GM19397 (cell line): ENCODE measurements at regions not wholly inside any gene's neighbourhood (a gene's known extent, or its start where the extent isn't known, plus 50 kb on each side); places are given as distances from the start of the nearest gene placed in this dataset.
"Not testable (repeated sequence)": the region's sequence is repeated elsewhere in the genome, so short reads cannot be mapped to it uniquely, and the experiment has no call there.

Experiments
- ATAC-seq: cut with Tn5 transposase; IDR thresholded peaks from one replicate; pipeline ENCODE4 v1.9.1; 2021; ENCODE audit warnings: mild to moderate bottlenecking, moderate library complexity; ENCODE audit not compliant: unreplicated experiment

DNA sequence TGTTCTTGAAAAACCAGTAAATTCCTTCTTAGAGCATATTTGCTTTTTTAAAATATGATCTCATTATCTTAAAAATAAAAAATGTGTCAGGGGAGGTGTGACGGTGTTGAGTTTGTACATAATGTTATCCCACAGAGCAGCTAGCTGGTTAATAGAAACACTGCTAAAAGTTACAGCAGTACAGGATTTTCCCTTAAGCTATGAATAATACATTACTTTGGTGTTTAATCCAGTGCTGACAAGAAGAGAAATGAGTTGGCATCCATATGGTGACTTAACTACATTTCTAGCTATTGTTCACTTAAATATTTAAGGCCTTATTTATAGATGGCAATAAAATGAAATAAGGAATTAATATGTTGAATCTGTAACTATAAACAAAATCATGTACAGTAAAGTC, 883.1 kb downstream of the CDH18 start:
- ATAC-seq, result no peak

DNA sequence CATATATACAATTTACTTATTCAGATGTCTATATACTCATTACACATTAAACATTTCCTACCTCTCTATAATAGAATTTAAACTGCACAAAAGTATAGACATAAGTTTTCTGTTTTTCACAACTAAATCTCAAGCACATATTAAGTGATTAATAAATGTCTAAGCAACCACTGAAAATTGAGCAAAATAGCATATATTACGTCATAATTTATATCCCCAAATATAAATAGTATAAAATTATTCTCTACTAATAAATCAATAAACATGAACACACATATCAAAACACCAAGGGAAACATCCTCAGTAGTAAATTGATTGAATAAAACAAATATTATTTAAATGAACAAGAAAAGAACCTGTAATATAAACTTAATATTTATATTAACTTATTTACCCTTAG, 865.1 kb downstream of the CDH18 start:
- ATAC-seq, result no peak

DNA sequence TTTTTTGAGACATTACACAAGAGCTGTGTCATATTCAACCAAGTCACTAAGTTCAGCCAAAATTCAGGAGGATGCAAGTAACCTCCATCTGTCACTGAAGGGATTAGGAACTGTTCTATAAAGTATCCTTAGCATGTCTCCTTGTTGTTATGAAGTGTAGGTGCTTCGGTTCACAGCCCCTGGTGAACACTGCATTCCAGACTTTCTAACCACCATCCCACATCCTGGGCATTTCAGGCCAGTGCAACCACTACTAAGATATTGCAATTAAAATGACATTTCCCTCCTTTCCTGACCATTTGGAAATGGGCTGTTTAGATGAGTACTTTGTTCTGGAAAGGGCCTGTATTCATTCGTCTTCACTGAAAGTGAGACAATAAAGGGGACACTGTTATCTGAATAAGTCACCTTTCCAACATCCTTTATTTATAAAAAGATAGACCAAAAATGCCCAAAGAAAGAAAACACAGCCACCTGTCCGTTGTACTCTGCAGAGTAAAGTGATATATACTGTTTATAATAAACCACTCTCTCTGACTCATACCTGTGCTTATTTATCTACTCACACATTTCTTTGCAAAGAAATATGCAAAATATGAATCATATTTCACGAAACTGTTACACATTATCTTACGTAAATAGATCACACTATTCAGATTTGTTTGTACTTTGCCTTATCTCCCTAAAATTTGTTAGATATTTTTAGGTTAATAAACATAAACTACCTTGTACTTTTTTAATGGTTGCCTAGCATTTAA, 861.9 kb downstream of the CDH18 start:
- ATAC-seq, result no peak

DNA sequence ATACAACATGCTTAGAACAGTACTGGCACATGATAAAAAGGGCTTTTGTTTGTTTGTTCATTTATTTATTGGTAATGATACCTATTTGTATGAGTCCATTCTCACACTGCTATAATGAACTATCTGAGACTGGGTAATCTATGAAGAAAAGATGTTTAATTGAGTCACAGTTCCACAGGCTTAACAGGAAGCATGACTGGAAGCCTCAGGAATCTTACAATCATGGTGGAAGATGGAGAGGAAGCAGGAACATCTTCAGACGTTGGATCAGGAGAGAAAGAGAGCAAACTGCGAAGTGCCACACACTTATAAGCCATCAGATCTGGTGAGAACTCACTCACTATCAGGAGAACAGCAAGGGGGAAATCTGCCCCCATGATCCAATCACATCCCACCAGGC, 847.7 kb downstream of the CDH18 start:
- ATAC-seq, result no peak

DNA sequence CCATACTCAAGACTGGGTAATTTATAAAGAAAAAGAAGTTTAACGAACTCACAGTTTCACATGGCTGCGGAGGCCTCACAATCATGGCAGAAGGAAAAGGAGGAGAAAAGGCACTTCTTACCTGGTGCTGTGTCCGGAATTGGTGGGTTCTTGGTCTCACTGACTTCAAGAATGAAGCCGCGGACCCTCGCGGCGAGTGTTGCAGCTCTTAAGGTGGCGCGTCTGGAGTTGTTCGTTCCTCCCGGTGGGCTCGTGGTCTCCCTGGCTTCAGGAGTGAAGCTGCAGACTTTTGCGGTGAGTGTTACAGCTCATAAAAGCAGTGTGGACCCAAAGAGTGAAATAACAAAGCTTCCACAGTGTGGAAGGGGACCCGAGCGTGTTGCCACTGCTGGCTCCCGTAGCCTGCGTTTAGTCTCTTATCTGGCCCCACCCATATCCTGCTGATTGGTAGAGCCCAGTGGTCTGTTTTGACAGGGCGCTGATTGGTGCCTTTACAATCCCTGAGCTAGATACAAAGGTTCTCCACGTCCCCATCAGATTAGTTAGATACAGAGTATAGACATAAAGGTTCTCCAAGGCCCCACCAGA, 846.0 kb downstream of the CDH18 start:
- ATAC-seq, result not testable (repeated sequence)

DNA sequence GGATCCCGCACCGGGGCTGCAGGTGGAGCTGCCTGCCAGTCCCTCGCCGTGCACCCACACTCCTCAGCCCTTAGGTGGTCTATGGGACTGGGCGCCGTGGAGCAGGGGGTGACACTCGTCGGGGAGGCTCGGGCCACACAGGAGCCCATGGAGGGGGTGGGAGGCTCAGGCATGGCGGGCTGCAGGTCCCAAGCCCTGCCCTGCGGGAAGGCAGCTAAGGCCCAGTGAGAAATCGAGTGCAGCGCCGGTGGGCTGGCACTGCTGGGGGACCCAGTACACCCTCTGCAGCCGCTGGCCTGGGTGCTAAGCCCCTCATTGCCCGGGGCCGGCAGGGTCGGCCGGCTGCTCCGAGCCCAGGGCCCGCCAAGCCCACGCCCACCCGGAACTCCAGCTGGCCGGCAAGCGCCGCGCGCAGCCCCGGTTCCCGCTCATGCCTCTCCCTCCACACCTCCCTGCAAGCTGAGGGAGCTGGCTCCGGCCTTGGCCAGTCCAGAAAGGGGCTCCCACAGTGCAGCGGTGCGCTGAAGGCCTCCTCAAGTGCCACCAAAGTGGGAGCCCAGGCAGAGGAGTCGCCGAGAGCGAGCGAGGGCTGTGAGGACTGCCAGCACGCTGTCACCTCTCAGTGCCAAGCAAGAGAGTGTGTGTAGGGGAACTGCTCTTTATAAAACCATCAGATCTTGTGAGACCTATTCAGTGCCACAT, 845.1 kb downstream of the CDH18 start:
- ATAC-seq, result not testable (repeated sequence)

DNA sequence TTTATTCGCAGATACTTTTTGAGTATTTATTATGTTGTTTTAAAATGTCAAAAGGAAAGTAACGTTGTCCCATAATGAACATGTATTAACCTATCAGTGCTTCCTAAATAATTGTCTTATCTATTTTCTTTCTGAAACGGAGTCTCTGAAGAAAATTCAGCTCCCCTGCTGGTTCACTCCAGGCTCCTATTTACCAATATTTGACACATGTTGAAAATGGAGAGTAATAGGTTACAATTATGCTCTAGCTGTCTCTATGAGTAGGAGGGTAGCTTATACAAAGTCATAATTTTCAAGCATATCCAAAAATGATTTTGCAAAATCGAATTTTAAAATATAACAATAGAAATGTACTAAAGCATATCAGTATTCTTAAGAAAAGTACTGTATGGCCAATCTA, 844.1 kb downstream of the CDH18 start:
- no peak for ATAC-seq

DNA sequence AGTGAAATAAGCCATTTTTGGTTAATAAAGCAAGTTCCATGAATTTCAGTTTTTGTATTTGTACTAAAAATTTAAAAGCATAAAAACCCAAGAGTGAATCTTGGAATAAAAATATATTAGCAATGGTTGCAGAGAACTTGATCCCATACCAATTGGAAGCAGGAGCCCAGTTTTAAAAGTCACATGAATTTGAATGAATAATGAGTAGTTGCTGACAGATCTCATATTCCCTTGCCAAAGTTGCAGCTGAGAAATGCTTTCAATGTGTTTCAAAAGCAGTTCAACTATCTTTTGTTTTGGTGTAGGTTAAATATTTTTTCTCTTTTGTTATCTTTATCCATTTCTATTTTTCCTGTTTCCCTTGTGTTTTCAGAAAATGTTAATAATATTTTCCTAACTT, 818.6 kb downstream of the CDH18 start:
- no peak for ATAC-seq

DNA sequence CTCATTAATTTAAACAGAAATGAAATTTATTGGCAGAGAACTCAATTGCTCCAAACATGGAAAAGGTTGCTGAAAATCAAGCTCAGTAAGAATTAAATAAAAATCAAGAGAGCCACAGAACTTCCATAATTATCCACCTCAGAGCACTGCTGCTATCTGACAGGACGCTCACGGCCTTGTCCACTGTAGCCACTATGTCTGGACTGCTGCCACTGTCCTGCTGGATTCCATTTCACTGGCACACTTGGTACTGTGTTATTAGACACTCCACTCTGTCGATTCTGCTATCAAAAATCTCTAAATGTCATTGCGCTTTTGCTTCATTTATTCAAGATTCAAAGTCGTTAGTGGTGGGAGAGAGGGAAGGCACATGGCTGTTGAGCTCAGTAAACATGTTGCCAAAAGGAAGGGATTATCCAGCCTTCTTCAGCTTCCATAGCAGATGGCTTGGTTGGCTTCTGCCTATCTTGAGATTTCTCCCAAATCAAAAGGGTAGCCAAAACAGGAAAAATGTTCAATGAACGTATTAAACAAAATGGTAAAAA, 815.0 kb downstream of the CDH18 start:
- ATAC-seq, result no peak

DNA sequence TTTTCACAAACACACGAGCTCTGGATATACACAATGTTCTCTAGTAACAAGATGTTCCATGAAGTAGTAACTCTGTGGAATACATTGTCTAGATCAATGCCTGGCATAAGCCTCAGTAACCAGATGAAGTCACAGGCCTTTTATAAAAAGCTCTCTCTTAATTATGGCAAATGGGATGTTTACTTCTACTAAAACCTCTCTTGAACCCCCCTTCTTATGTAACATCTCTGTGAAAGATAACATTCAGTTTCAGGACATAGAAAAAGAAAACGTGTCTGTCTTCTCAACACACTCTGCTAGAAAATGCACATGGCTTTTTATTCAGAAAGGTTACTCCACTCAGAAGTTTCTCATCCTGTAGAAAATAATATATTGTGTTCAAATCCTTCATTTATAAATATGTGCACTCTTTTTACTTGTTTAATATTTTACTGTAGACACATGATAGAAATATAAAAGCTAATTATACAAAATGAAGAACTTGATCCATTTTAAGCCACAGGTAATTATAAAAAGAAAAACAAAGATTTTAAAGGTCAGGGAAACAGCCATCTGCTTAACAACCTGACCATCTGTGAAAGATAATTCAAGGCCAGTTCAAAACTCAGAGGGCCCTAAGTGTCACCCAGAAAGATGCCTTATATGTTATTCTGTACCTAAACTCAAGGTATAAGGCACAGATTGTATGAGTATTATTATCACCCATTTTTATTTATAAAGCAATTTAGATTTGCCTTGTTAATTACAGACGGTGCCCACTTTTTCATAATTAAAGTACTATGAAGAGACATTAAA, 812.0 kb downstream of the CDH18 start:
- ATAC-seq, result no peak

DNA sequence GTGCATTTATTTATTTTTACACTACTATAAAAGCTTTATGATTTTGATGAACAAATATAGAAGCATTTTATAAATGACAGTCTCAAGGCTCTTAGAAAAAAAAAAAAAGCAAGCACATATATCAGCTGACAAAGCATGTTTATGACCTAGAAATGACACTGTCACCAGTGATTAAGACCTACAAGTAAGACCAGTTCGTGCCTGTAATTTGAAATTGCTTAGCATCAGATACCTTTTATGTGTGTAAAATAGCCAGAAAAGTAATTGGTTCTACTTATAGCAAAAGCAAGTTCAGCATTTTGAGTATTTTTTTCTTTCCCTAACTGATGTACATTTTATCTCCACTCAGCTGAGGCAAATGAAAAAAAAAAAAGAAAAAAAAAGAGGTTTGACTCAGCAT, 808.4 kb downstream of the CDH18 start:
- ATAC-seq, result no peak

DNA sequence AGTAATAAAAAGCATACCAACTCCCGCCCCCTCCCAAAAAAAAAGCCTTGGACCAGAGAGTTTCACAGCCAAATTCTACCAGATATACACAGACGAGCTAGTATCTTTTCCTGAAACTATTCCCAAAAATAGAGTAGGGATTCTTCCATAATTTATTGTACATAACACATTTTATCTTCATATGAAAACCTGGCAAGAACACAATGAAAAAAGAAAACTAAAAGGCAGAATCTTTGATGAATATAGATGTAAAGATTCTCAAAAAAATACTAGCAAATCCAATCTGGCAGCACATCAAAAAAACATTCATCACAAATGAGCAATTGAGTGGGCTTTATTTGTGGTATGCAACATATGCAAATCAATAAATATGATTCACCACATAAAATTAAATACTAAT, 798.8 kb downstream of the CDH18 start:
- ATAC-seq, result no peak

DNA sequence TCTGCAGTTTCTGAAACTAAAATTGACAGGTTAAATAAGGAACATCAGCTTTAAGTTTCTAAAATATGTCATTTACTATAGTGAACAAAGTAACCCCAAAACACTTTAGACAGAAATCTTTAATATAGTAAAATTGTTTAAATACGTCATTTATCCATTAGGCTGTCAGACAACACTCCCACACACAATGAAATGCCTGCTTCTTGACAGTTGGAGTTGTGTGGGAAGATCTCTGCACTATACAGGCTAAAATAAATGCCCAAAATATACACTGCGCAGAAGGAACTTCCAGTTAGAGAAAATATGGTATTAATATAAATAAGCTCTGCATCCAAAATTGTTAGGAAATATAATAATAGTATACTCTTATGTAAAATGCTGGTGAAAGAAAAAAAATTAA, 794.4 kb downstream of the CDH18 start:
- ATAC-seq, result no peak

DNA sequence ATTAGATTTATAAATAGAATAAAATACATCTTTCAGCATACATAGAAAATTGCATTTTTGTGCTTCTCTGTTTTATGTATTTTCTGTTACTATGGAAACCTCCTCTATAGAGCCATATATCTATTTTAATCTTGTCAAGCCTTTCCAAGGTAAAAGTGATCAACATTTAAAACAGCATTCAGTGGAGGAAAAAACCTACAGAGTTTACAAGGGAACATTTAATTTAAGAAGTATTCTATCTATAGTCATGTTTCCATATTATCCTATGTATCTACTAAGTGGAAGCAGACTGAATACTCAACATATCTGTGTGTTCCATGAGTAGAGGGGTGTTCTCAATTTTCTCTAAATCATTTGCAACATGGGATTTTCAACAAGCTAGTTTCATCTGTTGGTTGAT, 791.4 kb downstream of the CDH18 start:
- ATAC-seq, result no peak

DNA sequence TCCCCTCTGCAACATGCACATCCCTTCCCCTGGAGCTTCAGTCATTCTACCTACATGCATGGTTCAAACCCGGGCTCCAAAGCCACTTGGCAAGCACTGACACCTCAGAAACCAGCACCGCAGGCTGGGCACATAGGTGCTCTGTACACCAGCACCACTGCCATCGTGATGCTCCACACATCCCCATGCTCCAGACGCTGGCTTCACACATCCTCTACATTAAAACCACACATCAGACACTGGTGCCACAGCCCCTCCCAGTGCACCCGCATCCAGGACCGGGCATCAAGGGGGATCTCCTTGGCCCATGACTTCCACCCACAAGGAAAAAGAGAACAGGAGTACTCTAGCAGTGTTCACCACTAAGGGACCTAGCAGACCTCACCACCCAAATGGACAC, 787.7 kb downstream of the CDH18 start:
- ATAC-seq, result no peak

DNA sequence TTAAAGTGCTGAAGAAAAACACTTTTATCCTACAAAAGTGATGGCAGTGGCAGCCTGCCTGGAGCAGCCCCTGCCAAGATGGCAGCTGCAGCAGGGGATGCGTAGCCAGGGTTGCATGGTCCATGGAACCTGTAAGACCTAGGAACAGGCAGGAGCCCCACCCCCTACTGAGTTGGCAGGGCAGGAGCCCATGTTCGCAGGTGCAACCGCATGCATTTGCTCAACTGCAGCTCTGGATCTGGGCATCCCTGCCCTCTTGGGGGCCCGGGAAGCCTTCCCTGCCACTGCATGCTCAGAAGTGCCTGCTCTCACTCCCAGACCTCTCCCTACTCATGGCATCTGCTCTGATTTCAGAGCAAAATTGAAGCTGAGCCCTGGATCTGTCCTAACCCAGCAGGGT, 779.6 kb downstream of the CDH18 start:
- ATAC-seq, result no peak

DNA sequence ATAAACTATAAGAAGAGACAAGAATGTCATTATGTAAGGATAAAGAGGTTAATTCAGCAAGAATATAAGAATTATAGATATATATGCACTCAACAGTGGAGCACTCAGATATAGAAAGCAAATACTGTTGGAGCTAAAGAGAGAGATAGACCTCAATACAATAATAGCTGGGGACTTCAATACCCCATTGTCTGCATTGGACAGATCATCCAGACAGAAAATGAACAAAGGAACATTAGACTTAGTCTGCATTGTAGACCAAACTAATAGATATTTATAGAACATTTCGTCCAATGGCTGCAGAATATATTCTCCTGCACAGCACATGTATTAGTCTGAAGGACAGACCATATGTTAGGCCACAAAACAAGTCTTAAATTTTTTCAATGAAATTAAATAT, 777.1 kb downstream of the CDH18 start:
- ATAC-seq, result no peak

DNA sequence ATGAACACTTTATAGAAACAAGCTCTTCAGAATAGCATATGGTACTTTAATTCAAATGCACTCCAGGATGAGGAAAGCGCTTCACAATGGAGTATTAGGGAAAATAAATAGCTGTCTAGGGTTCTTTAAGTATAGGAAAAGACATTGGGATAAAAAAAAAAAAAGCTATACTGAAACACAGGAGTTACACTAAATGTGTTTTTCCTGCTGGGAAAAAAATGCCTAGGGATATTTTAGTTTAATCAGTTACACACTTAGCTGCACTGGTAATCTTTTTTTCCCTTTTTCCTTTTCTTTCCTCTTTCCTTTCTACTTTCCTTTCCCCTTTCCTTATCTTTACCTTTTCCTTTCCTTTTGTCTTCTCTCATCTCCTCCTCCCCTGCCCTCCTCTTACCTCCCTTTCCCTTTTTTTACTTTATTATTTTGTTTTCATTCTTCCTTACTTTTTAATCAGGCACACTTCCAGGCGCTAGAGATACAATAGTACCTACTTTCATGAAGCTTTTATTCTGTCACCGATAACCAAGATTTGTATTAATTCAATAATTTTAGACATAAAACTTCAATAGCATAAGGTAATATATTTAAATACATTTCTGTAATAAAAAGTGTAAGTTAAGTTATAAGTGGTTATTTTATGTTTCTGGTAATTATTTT, 758.7 kb downstream of the CDH18 start:
- ATAC-seq, result no peak

DNA sequence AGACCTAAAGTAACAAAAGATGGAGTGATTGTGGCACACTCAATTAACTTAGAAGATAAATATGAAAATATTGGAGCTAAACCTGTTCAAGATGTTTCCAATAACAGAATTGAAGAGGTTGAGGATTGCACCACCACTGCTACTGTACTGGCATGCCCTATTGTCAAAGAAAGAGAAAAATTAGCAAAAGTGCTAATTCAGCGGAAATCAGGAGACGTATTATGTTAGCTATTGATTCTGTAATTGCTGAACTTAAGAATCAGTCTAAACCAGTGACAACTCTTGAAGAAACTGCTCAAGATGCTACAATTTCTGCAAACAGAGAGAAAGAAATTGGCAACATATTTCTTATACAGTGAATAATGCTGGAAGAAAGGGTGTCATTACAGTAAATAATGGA, 754.4 kb downstream of the CDH18 start:
- ATAC-seq, result no peak

DNA sequence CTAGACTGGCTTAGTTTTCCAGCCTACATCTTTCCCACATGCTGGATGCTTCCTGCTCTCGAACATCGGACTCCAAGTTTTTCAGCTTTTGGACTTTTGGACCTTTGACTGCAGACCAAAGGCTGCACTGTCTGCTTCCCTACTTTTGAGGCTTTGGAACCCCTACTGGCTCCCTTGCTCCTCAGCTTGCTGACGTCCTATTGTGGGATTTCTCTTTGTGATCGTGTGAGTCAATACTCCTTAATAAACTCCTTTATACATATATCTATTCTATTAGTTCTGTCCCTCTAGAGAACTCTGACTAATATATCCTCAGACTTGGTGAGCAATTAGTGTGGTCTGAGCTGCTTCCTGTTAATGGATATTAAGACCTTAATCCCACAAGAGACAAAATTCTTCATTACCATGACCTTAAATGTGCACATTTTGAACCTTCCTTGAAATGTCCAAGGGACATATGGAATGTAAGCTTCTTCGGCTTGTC, 752.9 kb downstream of the CDH18 start:
- ATAC-seq, result no peak

DNA sequence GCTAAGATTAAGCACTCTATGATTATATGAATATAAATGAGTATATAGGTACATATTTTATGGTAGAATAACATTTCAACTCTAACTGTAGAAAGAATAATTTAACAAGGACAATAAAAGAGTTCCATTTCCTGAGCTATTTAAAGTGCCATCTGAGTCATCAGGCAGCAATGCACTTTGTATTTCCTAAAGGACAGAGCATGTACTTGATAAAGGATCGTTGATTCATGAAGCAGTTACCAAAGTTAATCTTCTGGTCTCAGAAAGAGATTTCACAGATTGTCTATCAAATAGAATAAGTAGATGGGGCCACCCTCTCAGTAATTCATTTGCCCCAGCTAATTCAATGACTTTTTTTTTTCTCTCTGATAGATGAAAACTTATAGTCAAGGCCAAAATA, 747.8 kb downstream of the CDH18 start:
- ATAC-seq, result no peak
